Stomach (tissue), 8 donors: ENCODE measurements at regions not wholly inside any gene's neighbourhood (a gene's known extent, or its start where the extent isn't known, plus 50 kb on each side); places are given as distances from the start of the nearest gene placed in this dataset.

Source experiments
- DNase-seq, 2 donors: peaks; one replicate each; pipeline versions ENCODE4 v3.0.0 to v3.0.0-alpha.2; 2013 to 2019
- H3K27ac ChIP-seq, 5 donors: fragments of 200-600 bp in 4 of 5; sonication (generic) in 4 of 5; one replicate each; pipeline ENCODE4 v1.5.1; 2013 to 2019; ENCODE audit warnings: mild to moderate bottlenecking in 1 of 5, moderate library complexity in 1 of 5
- H3K27me3 ChIP-seq, 3 donors: fragments of 200-600 bp; sonication (generic); one replicate each; pipeline ENCODE4 v1.5.1; 2017 to 2019; ENCODE audit warnings: mixed run types in 1 of 3
- H3K36me3 ChIP-seq, 4 donors: fragments of 200-600 bp; sonication (generic); 1 replicate in 3 of 4; 2 replicates in 1 of 4; pipeline ENCODE4 v1.5.1; 2016 to 2019
- H3K4me1 ChIP-seq, 4 donors: fragments of 200-600 bp; sonication (generic); one replicate each; pipeline ENCODE4 v1.5.1; 2016 to 2019
- H3K4me3 ChIP-seq, 4 donors: fragments of 200-600 bp; sonication (generic) in 3 of 4; one replicate each; pipeline ENCODE4 v1.5.1; 2016 to 2019; ENCODE audit warnings: mild to moderate bottlenecking in 1 of 4
- H3K9me3 ChIP-seq, 4 donors: fragments of 200-600 bp; sonication (generic); one replicate each; pipeline ENCODE4 v1.5.1; 2016 to 2019
- EP300 ChIP-seq: sonication (generic); formaldehyde crosslinking; IDR thresholded peaks from one replicate; pipeline ENCODE4 v1.6.1; 2017; ENCODE audit warnings: antibody characterized with exemption
- POLR2A ChIP-seq, 4 donors: fragments of 450-650 bp; IDR thresholded peaks; one replicate each; pipeline ENCODE4 v1.6.1; 2016; ENCODE audit warnings: antibody characterized with exemption in 4 of 4, control low read depth in 2 of 4, mild to moderate bottlenecking in 1 of 4, moderate library complexity in 1 of 4
- POLR2AphosphoS5 ChIP-seq, 3 donors: sonication (generic); formaldehyde crosslinking; IDR thresholded peaks; one replicate each; pipeline ENCODE4 v1.6.1; 2016; ENCODE audit warnings: antibody characterized with exemption in 3 of 3
- WGBS, 5 donors: extraction: QIAGEN DNeasy Blood & Tissue Kit in 3 of 5; methylation state at CpG; one replicate each; pipeline versions ENCODE4 v1.1.5 to v1.1.7; 2013 to 2018; 5-methylcytosine and 5-hydroxymethylcytosine counted together
- intact Hi-C: fragments of 100-400 bp; cut with DNase I; formaldehyde crosslinking; loops from one replicate; pipeline ENCODE4 v1.15.1; 2023; ENCODE audit warnings: low total_unique reads
- TF ChIP-seq, protein P1 (sequence below), 7 experiments: fragments of 450-650 bp in 4 of 7; fragments of 200-600 bp in 3 of 7; sonication (generic) in 3 of 7; IDR thresholded peaks; one replicate each; pipeline ENCODE4 v1.5.1; 2016 to 2019; ENCODE audit warnings: antibody characterized with exemption in 7 of 7, control low read depth in 2 of 7, mild to moderate bottlenecking in 1 of 7
- donor health status: healthy with polysubstance abuse.
- donor health status: Bipolar disorder and iron deficiency.
- donor health status: healthy.

DNA sequence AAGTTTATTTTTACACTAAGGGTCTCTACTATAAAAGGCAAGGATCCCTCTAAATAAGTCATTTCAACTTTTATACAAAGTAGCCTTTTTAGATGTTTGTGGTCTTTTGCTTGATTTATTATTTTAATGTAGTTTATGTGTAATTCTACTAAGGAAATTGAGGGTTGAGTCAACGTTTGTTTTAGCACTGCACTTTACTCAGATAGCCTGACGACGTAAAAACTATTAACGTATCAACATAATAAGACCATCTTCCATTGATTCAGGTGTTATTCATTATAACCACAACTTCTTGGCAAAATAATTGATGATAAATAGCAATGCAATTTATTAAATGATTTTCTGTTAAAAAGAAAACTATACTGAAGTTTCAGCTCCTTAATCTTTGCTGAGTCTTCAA is 1103.6 kb upstream of the ACVR2A start:
- TF ChIP-seq, protein P1, sequence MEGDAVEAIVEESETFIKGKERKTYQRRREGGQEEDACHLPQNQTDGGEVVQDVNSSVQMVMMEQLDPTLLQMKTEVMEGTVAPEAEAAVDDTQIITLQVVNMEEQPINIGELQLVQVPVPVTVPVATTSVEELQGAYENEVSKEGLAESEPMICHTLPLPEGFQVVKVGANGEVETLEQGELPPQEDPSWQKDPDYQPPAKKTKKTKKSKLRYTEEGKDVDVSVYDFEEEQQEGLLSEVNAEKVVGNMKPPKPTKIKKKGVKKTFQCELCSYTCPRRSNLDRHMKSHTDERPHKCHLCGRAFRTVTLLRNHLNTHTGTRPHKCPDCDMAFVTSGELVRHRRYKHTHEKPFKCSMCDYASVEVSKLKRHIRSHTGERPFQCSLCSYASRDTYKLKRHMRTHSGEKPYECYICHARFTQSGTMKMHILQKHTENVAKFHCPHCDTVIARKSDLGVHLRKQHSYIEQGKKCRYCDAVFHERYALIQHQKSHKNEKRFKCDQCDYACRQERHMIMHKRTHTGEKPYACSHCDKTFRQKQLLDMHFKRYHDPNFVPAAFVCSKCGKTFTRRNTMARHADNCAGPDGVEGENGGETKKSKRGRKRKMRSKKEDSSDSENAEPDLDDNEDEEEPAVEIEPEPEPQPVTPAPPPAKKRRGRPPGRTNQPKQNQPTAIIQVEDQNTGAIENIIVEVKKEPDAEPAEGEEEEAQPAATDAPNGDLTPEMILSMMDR (IDR thresholded peaks at IDR 0.05): no peak
- no peak for TF ChIP-seq POLR2AphosphoS5 (IDR thresholded peaks at IDR 0.05)
- no peak for TF ChIP-seq POLR2A (IDR thresholded peaks at IDR 0.05)
- TF ChIP-seq EP300: no peak
- Histone ChIP-seq H3K4me3 (no peak overlapping the region), H3K9me3 (no peaks in the 10 kb centered on the region), H3K27me3 (no peaks in the 10 kb centered on the region), H3K27ac (no peak overlapping the region), H3K4me1 (no peaks in the 10 kb centered on the region), H3K36me3 (no peaks in the 10 kb centered on the region)
- intact Hi-C loops: no loop called here
- DNase-seq: no peak
- WGBS, 5 donors: 42 to 62% (median 49%) methylated on average over 4 of the region's 4 CpGs

- Histone ChIP-seq H3K27me3 (no peaks in the 10 kb centered on the region), H3K4me3 (no peak overlapping the region), H3K27ac (no peak overlapping the region), H3K36me3 (no peaks in the 10 kb centered on the region), H3K9me3 (no peaks in the 10 kb centered on the region), H3K4me1 (peaks cover 0 to 7% (median 0%) of the 10 kb centered on the region in 4 donors)
- no peak for DNase-seq
- TF ChIP-seq EP300 (no peak), POLR2A (IDR thresholded peaks at IDR 0.05) (no peak)
- whole genome bisulfite sequencing, 5 donors: 32 to 49% (median 40%) methylated on average over 3 of the region's 3 CpGs
- intact Hi-C loops: no loop called here
Measured at GRCh38 chr2:146734821-146735190, 1110.0 kb upstream of the ACVR2A start.

GRCh38 chr2:146734042-146734820 is 1110.6 kb upstream of the ACVR2A start:
- no peak for TF ChIP-seq POLR2AphosphoS5 (IDR thresholded peaks at IDR 0.05)
- TF ChIP-seq, protein P1 (IDR thresholded peaks at IDR 0.05): peak in 4 of 7 experiments; percentile 19 to 37 (median 20)
- TF ChIP-seq POLR2A (IDR thresholded peaks at IDR 0.05): no peak
- no peaks in the 10 kb centered on the region for H3K27me3 ChIP-seq
- intact Hi-C loops: no loop called here
- WGBS, 5 donors: 20 to 32% (median 23%) methylated on average over 8 of the region's 8 CpGs
- DNase-seq: peak in 1 of 2 donors; percentile 79
- H3K27ac ChIP-seq: no peak overlapping the region
- H3K4me1 ChIP-seq: peaks cover 0 to 7% (median 0%) of the 10 kb centered on the region in 4 donors
- no peak overlapping the region for H3K4me3 ChIP-seq
- H3K36me3 ChIP-seq: no peaks in the 10 kb centered on the region
- no peaks in the 10 kb centered on the region for H3K9me3 ChIP-seq

DNA sequence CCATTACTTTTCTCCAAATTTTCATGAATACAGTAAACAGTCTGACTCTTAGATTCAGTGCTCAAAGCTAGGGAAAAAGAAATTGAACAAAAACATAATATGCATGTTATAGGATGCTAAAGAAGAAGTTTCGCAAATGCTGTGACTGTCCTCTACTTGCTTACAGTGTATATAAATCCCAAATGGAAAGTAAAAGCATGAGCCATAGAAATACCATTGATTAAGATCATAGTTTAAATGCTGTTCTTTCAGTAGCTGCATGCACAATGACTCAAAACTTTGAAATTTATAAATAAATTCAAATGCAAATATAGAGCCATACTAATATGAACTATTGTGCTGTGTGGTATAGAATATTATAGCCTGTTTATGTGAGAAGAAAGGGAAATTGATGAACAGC is 1113.9 kb upstream of the ACVR2A start:
- TF ChIP-seq, protein P1 (IDR thresholded peaks at IDR 0.05): no peak
- TF ChIP-seq EP300 (no peak), POLR2A (IDR thresholded peaks at IDR 0.05) (no peak), POLR2AphosphoS5 (IDR thresholded peaks at IDR 0.05) (no peak)
- WGBS, 5 donors: 89 to 98% (median 94%) methylated on average over 1 of the region's 1 CpG
- Histone ChIP-seq H3K27ac (no peak overlapping the region), H3K27me3 (no peaks in the 10 kb centered on the region), H3K9me3 (no peaks in the 10 kb centered on the region), H3K4me3 (no peak overlapping the region), H3K4me1 (peaks cover 0 to 7% (median 0%) of the 10 kb centered on the region in 4 donors), H3K36me3 (no peaks in the 10 kb centered on the region)
- no peak for DNase-seq
- intact Hi-C loops: no loop called here

- no peaks in the 10 kb centered on the region for H3K36me3 ChIP-seq
- TF ChIP-seq POLR2A (IDR thresholded peaks at IDR 0.05) (no peak), EP300 (no peak), POLR2AphosphoS5 (IDR thresholded peaks at IDR 0.05) (no peak)
- TF ChIP-seq, protein P1 (IDR thresholded peaks at IDR 0.05): no peak
- H3K27ac ChIP-seq: no peak overlapping the region
- H3K9me3 ChIP-seq: peaks cover 0 to 18% (median 13%) of the 10 kb centered on the region in 4 donors
- WGBS, 5 donors: 67 to 78% (median 70%) methylated on average over 7 of the region's 7 CpGs
- no peak overlapping the region for H3K4me3 ChIP-seq
- intact Hi-C loops: no loop called here
- no peaks in the 10 kb centered on the region for H3K27me3 ChIP-seq
- no peaks in the 10 kb centered on the region for H3K4me1 ChIP-seq
- peak in 1 of 2 donors; percentile 35 for DNase-seq
Measured at GRCh38 chr2:146721486-146721885, 1123.3 kb upstream of the ACVR2A start.
